Fibroblast of pulmonary artery (primary cell): ENCODE measurements at regions not wholly inside any gene's neighbourhood (a gene's known extent, or its start where the extent isn't known, plus 50 kb on each side); places are given as distances from the start of the nearest gene placed in this dataset.

Experiments
- DNase-seq: peaks from one replicate; pipeline ENCODE4 v3.0.0-alpha.2; 2010; ENCODE audit warnings: low read depth
- H3K4me3 ChIP-seq: replicated peaks from 2 replicates; pipeline ENCODE4 v1.5.1; 2011; ENCODE audit warnings: low read depth, mild to moderate bottlenecking, control low read depth, low read length, moderate library complexity
- CTCF ChIP-seq: IDR thresholded peaks from 2 replicates; pipeline ENCODE4 v1.5.1; 2011; ENCODE audit warnings: mild to moderate bottlenecking, control low read depth, low read length, inconsistent platforms; ENCODE audit errors: missing control alignments

GRCh38 chr10:130359711-130360110, 223.5 kb downstream of the GLRX3 start:
- TF ChIP-seq CTCF = no peak
- DNase-seq = no peak
- no peak overlapping the region for H3K4me3 ChIP-seq

GRCh38 chr10:130360826-130361311, 224.7 kb downstream of the GLRX3 start:
- no peak overlapping the region for H3K4me3 ChIP-seq
- no peak for TF ChIP-seq CTCF
- no peak for DNase-seq

- no peak for DNase-seq
- no peak overlapping the region for H3K4me3 ChIP-seq
- no peak for TF ChIP-seq CTCF
Measured at GRCh38 chr10:130361351-130362105, 225.3 kb downstream of the GLRX3 start.

GRCh38 chr10:130362308-130362761, 226.1 kb downstream of the GLRX3 start:
- no peak for DNase-seq
- no peak overlapping the region for H3K4me3 ChIP-seq

GRCh38 chr10:130363051-130363450, 226.9 kb downstream of the GLRX3 start:
- no peak for DNase-seq
- no peak for TF ChIP-seq CTCF
- no peak overlapping the region for H3K4me3 ChIP-seq

More at GRCh38 chr10:130362308-130362761, 226.1 kb downstream of the GLRX3 start:
- TF ChIP-seq CTCF = no peak

GRCh38 chr10:130363899-130364445, 227.8 kb downstream of the GLRX3 start:
- no peak overlapping the region for H3K4me3 ChIP-seq
- DNase-seq = no peak
- no peak for TF ChIP-seq CTCF
